PC-9 (cell line): ENCODE measurements at regions not wholly inside any gene's neighbourhood (a gene's known extent, or its start where the extent isn't known, plus 50 kb on each side); places are given as distances from the start of the nearest gene placed in this dataset.

Source experiments
- BruUV-seq: library from RNA; stranded (reverse); fragments of 400-500 nt; replicated peaks from 2 replicates; lab custom pipeline; 2021; lab: Mats Ljungman, UMichigan
- CTCF ChIA-PET: fragments of 300-600 bp; sonication (Branson Sonifier 250); formaldehyde crosslinking; loops from one replicate; lab custom pipeline; 2022; ENCODE audit warnings: antibody characterized with exemption; lab: Charles Lee
- POLR2A ChIA-PET: fragments of 300-600 bp; sonication (Branson Sonifier 250); formaldehyde crosslinking; loops from one replicate; lab custom pipeline; 2022; ENCODE audit warnings: antibody characterized with exemption; ENCODE audit not compliant: unreplicated experiment; lab: Charles Lee
- DNase-seq, 2 experiments: peaks; one replicate each; pipeline versions ENCODE4 v3.0.0 to v3.0.0-alpha.2; 2015 to 2022; ENCODE audit warnings: mixed read lengths in 1 of 2
- H2AFZ ChIP-seq: fragments of 200-600 bp; sonication (generic); 2 replicates; pipeline ENCODE4 v1.8.1; 2017; ENCODE audit warnings: antibody characterized with exemption
- H3F3A ChIP-seq: fragments of 200-600 bp; sonication (generic); 2 replicates; pipeline ENCODE4 v1.8.1; 2017; ENCODE audit warnings: antibody characterized with exemption, mild to moderate bottlenecking, low read depth; ENCODE audit not compliant: insufficient read depth
- H3K27ac ChIP-seq: fragments of 200-600 bp; sonication (generic); 2 replicates; pipeline ENCODE4 v1.6.1; 2016; ENCODE audit warnings: mixed run types
- H3K27me3 ChIP-seq: fragments of 200-600 bp; sonication (generic); 2 replicates; pipeline ENCODE4 v1.6.1; 2016; ENCODE audit warnings: low read depth, mixed run types; ENCODE audit not compliant: insufficient read depth
- H3K36me3 ChIP-seq: fragments of 200-600 bp; sonication (generic); 2 replicates; pipeline ENCODE4 v1.6.1; 2016; ENCODE audit warnings: low read depth, mixed run types
- H3K4me1 ChIP-seq: fragments of 200-600 bp; sonication (generic); replicated peaks from 2 replicates; pipeline ENCODE4 v1.6.1; 2016; ENCODE audit warnings: mixed run types; ENCODE audit not compliant: insufficient read depth
- H3K4me2 ChIP-seq: fragments of 200-600 bp; sonication (generic); 2 replicates; pipeline ENCODE4 v1.6.1; 2017; ENCODE audit warnings: mixed run types
- H3K4me3 ChIP-seq: fragments of 200-600 bp; sonication (generic); 2 replicates; pipeline ENCODE4 v1.6.1; 2016; ENCODE audit warnings: mixed run types
- H3K79me2 ChIP-seq: fragments of 200-600 bp; sonication (generic); 2 replicates; pipeline ENCODE4 v1.6.1; 2017; ENCODE audit warnings: low read depth, mixed run types
- H3K9me2 ChIP-seq: fragments of 200-600 bp; sonication (generic); 2 replicates; pipeline ENCODE4 v1.8.1; 2017; ENCODE audit warnings: mild to moderate bottlenecking; ENCODE audit not compliant: insufficient read depth
- H3K9me3 ChIP-seq: fragments of 200-600 bp; sonication (generic); 2 replicates; pipeline ENCODE4 v1.8.1; 2016; ENCODE audit warnings: low read depth; ENCODE audit not compliant: insufficient read depth
- H4K20me1 ChIP-seq: fragments of 200-600 bp; sonication (generic); 2 replicates; pipeline ENCODE4 v1.8.1; 2017; ENCODE audit not compliant: insufficient read depth
- CTCF ChIP-seq: fragments of 200-600 bp; sonication (generic); conservative IDR thresholded peaks from 2 replicates; pipeline ENCODE4 v1.6.1; 2017; ENCODE audit warnings: mixed run types, antibody characterized with exemption, mild to moderate bottlenecking, moderate library complexity
- EZH2 ChIP-seq: fragments of 200-600 bp; sonication (generic); IDR thresholded peaks from 2 replicates; pipeline ENCODE4 v1.8.0; 2017; ENCODE audit warnings: antibody characterized with exemption, low read depth
- intact Hi-C: fragments of 100-400 bp; cut with micrococcal nuclease; formaldehyde crosslinking; loops from one replicate; pipeline ENCODE4 v1.10.0; 2022; ENCODE audit not compliant: unreplicated experiment

- Histone ChIP-seq H3K27me3 (no peaks in the 10 kb centered on the region), H3K79me2 (no peaks in the 10 kb centered on the region), H3K36me3 (no peaks in the 10 kb centered on the region), H2AFZ (no peak overlapping the region), H4K20me1 (no peaks in the 10 kb centered on the region; the same call in 1 of the 2 replicates), H3K4me3 (no peak overlapping the region), H3K4me2 (no peak overlapping the region), H3K9me3 (no peaks in the 10 kb centered on the region), H3K27ac (no peak overlapping the region), H3K9me2 (no peaks in the 10 kb centered on the region), H3F3A (no peaks in the 10 kb centered on the region), H3K4me1 (no peaks in the 10 kb centered on the region)
- no peak for TF ChIP-seq CTCF
- TF ChIP-seq EZH2 = no peak
- DNase-seq = no peak
- intact Hi-C loops = no loop called here
- POLR2A ChIA-PET = no interaction called here
- CTCF ChIA-PET = no interaction called here
- no TSS peak for BruUV-seq
Observed at GRCh38 chr4:32562010-32562409, 1841.8 kb downstream of the PCDH7 start.

- intact Hi-C loops = no loop called here
- no peak for TF ChIP-seq CTCF
- TF ChIP-seq EZH2 = no peak
- no peak for DNase-seq
- CTCF ChIA-PET = no interaction called here
- Histone ChIP-seq H4K20me1 (no peaks in the 10 kb centered on the region), H3K4me2 (no peak overlapping the region), H3K4me3 (no peak overlapping the region), H3K9me2 (no peaks in the 10 kb centered on the region), H3K4me1 (no peaks in the 10 kb centered on the region), H3K79me2 (no peaks in the 10 kb centered on the region), H3K9me3 (no peaks in the 10 kb centered on the region), H2AFZ (no peak overlapping the region), H3K36me3 (no peaks in the 10 kb centered on the region), H3K27ac (no peak overlapping the region), H3F3A (no peaks in the 10 kb centered on the region), H3K27me3 (no peaks in the 10 kb centered on the region)
- POLR2A ChIA-PET = no interaction called here
- BruUV-seq = no TSS peak
Observed at GRCh38 chr4:32564626-32565025, 1844.5 kb downstream of the PCDH7 start.

- CTCF ChIA-PET = no interaction called here
- POLR2A ChIA-PET = no interaction called here
- Histone ChIP-seq H3K4me1 (no peaks in the 10 kb centered on the region), H2AFZ (no peak overlapping the region), H3K27ac (no peak overlapping the region), H4K20me1 (no peaks in the 10 kb centered on the region), H3K36me3 (no peaks in the 10 kb centered on the region), H3K9me2 (no peaks in the 10 kb centered on the region), H3K79me2 (no peaks in the 10 kb centered on the region), H3K4me3 (no peak overlapping the region), H3K9me3 (no peaks in the 10 kb centered on the region), H3F3A (no peaks in the 10 kb centered on the region), H3K27me3 (no peaks in the 10 kb centered on the region), H3K4me2 (no peak overlapping the region)
- no TSS peak for BruUV-seq
- TF ChIP-seq CTCF = no peak
- no peak for TF ChIP-seq EZH2
- DNase-seq = no peak
- intact Hi-C loops = no loop called here
Observed at GRCh38 chr4:32569861-32570260, 1849.7 kb downstream of the PCDH7 start.
